Calu3 (cell line): ENCODE measurements at regions not wholly inside any gene's neighbourhood (a gene's known extent, or its start where the extent isn't known, plus 50 kb on each side); places are given as distances from the start of the nearest gene placed in this dataset.

Experiments
- BruUV-seq: library from RNA; stranded (reverse); fragments of 400-500 nt; replicated peaks from 2 replicates; lab custom pipeline; 2021; lab: Mats Ljungman, UMichigan
- CTCF ChIA-PET: fragments of 300-600 bp; sonication (Branson Sonifier 250); formaldehyde crosslinking; loops from one replicate; lab custom pipeline; 2022; ENCODE audit warnings: antibody characterized with exemption; lab: Charles Lee
- DNase-seq: peaks from one replicate; pipeline ENCODE4 v3.0.0; 2022
- H3K27ac Mint-ChIP-seq: one replicate; pipeline ENCODE4 v1.8.0; 2022; ENCODE audit warnings: mixed read lengths; ENCODE audit not compliant: unreplicated experiment
- H3K27me3 Mint-ChIP-seq: one replicate; pipeline ENCODE4 v1.8.0; 2022; ENCODE audit warnings: mixed read lengths; ENCODE audit not compliant: unreplicated experiment
- H3K36me3 Mint-ChIP-seq: one replicate; pipeline ENCODE4 v1.8.0; 2022; ENCODE audit warnings: mild to moderate bottlenecking, moderate library complexity, mixed read lengths; ENCODE audit not compliant: insufficient read depth, unreplicated experiment
- H3K4me1 Mint-ChIP-seq: one replicate; pipeline ENCODE4 v1.8.0; 2022; ENCODE audit warnings: mild to moderate bottlenecking, low read depth, mixed read lengths; ENCODE audit not compliant: unreplicated experiment
- H3K4me3 Mint-ChIP-seq: one replicate; pipeline ENCODE4 v1.8.0; 2022; ENCODE audit warnings: mild to moderate bottlenecking, low read depth, moderate library complexity, mixed read lengths; ENCODE audit not compliant: unreplicated experiment
- H3K9me3 Mint-ChIP-seq: one replicate; pipeline ENCODE4 v1.8.0; 2022; ENCODE audit warnings: low read depth, mixed read lengths; ENCODE audit not compliant: unreplicated experiment
- intact Hi-C: fragments of 100-400 bp; cut with micrococcal nuclease; formaldehyde crosslinking; loops from one replicate; pipeline ENCODE4 v1.10.0; 2022; ENCODE audit not compliant: unreplicated experiment
- TF ChIP-seq, protein P1 (sequence below): fragments of 200-600 bp; IDR thresholded peaks from one replicate; pipeline ENCODE4 v1.8.0; 2022; ENCODE audit warnings: antibody characterized with exemption; ENCODE audit not compliant: unreplicated experiment

DNA sequence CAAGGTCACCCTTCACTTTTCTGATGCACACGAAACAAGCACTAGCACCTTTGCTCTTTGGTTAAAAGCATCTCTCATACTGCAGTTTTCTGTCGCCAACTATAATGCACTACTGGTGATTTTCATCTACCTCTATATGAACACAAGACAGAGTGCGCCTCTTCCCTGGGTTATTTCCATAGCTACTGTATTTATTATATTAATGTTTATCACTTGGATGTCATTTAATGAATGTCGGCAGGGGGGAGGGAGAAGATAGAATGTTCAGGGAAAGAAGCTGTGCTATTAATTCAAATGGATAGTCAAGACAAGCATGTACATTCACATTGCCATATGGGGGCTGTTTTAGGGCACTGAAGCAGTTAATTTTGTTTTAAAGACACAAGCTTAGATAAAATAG, 174.1 kb upstream of the SAMSN1 start:
- no TSS peak for BruUV-seq
- H3K4me1 Mint-ChIP-seq, result no peaks in the 10 kb centered on the region
- CTCF ChIA-PET, result no interaction called here

GRCh38 chr21:14718951-14719350, 172.8 kb upstream of the SAMSN1 start:
- no peaks in the 10 kb centered on the region for H3K9me3 Mint-ChIP-seq
- DNase-seq, result no peak
- no TSS peak for BruUV-seq
- no peaks in the 10 kb centered on the region for H3K27me3 Mint-ChIP-seq
- H3K36me3 Mint-ChIP-seq, result no peaks in the 10 kb centered on the region
- TF ChIP-seq, protein P1, sequence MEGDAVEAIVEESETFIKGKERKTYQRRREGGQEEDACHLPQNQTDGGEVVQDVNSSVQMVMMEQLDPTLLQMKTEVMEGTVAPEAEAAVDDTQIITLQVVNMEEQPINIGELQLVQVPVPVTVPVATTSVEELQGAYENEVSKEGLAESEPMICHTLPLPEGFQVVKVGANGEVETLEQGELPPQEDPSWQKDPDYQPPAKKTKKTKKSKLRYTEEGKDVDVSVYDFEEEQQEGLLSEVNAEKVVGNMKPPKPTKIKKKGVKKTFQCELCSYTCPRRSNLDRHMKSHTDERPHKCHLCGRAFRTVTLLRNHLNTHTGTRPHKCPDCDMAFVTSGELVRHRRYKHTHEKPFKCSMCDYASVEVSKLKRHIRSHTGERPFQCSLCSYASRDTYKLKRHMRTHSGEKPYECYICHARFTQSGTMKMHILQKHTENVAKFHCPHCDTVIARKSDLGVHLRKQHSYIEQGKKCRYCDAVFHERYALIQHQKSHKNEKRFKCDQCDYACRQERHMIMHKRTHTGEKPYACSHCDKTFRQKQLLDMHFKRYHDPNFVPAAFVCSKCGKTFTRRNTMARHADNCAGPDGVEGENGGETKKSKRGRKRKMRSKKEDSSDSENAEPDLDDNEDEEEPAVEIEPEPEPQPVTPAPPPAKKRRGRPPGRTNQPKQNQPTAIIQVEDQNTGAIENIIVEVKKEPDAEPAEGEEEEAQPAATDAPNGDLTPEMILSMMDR, result no peak
- H3K4me3 Mint-ChIP-seq, result no peak overlapping the region
- H3K27ac Mint-ChIP-seq, result no peak overlapping the region
- intact Hi-C loops, result loop anchor here (10.0 kb wide), 1 partner anchor 84 kb away; no protein-coding TSS in a partner anchor
- H3K4me1 Mint-ChIP-seq, result no peaks in the 10 kb centered on the region
- CTCF ChIA-PET, result no interaction called here

More for the DNA sequence above, 174.1 kb upstream of the SAMSN1 start:
- H3K36me3 Mint-ChIP-seq, result no peaks in the 10 kb centered on the region
- no peak overlapping the region for H3K4me3 Mint-ChIP-seq
- TF ChIP-seq, protein P1, result no peak
- intact Hi-C loops, result no loop called here
- no peak for DNase-seq
- H3K9me3 Mint-ChIP-seq, result no peaks in the 10 kb centered on the region
- no peaks in the 10 kb centered on the region for H3K27me3 Mint-ChIP-seq
- H3K27ac Mint-ChIP-seq, result no peak overlapping the region

DNA sequence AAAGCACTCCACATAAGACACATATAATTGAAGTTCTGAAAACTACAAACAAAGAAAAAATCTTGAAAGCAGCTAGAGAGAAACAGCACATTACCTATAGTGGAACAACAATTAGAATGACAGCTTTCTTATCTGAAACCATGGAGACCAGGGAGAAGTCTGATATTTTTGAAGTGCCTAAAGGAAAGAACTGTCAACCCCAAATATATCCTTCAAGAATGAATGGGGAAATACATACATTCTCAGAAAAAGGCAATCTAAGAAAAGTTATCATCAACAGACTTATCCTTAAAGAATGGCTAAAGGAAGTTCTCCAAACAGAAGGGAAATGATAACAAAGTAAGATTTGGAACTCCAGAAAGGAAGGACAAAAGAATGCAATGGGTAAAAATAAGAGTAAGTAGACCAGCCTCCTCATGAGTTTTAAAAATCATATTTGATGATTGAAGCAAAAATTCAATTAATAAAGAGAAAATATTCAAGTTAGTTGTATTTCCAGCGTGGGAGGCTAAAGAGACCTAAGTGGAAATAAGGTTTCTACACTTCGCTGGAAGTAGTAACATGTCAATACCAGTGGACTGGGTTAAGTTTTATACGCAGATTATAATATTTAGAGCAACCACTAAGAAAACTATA, 170.8 kb upstream of the SAMSN1 start:
- BruUV-seq, result no TSS peak
- Mint-ChIP-seq H3K27me3 (no peaks in the 10 kb centered on the region), H3K4me1 (no peaks in the 10 kb centered on the region), H3K27ac (no peak overlapping the region), H3K4me3 (no peak overlapping the region), H3K36me3 (no peaks in the 10 kb centered on the region), H3K9me3 (no peaks in the 10 kb centered on the region)
- intact Hi-C loops, result loop anchor here (10.0 kb wide), 1 partner anchor 82 kb away; no protein-coding TSS in a partner anchor
- TF ChIP-seq, protein P1, result no peak
- DNase-seq, result no peak
- CTCF ChIA-PET, result no interaction called here

DNA sequence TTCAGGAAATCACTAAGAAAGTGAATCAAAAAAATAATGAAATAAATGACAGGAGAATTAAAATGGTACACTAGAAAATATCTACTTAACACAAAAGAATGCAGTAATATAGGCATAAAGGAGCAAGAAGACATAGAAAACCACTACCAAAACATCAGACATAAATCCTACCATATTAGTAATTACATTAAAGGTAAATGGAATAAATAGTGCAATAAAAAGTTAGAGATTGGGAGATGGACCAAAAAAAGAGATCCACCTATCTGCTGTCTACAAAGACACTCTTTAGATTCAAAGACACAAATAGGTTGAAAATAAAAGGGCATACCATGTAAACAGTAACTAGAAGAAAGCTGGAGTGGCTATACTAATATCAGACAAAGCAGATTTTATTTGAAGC, 167.0 kb upstream of the SAMSN1 start:
- no peak for DNase-seq
- Mint-ChIP-seq H3K27ac (no peak overlapping the region), H3K27me3 (no peaks in the 10 kb centered on the region), H3K4me1 (no peaks in the 10 kb centered on the region), H3K9me3 (no peaks in the 10 kb centered on the region), H3K36me3 (no peaks in the 10 kb centered on the region), H3K4me3 (no peak overlapping the region)
- CTCF ChIA-PET, result no interaction called here
- BruUV-seq, result no TSS peak
- TF ChIP-seq, protein P1, result no peak
- intact Hi-C loops, result loop anchor here (10.0 kb wide), 1 partner anchor 78 kb away; no protein-coding TSS in a partner anchor
